ENCODE measurements at regions not wholly inside any gene's neighbourhood (a gene's known extent, or its start where the extent isn't known, plus 50 kb on each side); places are given as distances from the start of the nearest gene placed in this dataset.
"Not testable (repeated sequence)": the region's sequence is repeated elsewhere in the genome, so short reads cannot be mapped to it uniquely, and the experiment has no call there.

GRCh38 chr18:28735731-28736130 lies 558.8 kb upstream of the CDH2 start:
- TF ChIP-seq, protein P1, sequence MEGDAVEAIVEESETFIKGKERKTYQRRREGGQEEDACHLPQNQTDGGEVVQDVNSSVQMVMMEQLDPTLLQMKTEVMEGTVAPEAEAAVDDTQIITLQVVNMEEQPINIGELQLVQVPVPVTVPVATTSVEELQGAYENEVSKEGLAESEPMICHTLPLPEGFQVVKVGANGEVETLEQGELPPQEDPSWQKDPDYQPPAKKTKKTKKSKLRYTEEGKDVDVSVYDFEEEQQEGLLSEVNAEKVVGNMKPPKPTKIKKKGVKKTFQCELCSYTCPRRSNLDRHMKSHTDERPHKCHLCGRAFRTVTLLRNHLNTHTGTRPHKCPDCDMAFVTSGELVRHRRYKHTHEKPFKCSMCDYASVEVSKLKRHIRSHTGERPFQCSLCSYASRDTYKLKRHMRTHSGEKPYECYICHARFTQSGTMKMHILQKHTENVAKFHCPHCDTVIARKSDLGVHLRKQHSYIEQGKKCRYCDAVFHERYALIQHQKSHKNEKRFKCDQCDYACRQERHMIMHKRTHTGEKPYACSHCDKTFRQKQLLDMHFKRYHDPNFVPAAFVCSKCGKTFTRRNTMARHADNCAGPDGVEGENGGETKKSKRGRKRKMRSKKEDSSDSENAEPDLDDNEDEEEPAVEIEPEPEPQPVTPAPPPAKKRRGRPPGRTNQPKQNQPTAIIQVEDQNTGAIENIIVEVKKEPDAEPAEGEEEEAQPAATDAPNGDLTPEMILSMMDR (IDR thresholded peaks at IDR 0.05; ENCODE audit: borderline replicate concordance, extremely low read depth, insufficient read depth): no peak
- Histone ChIP-seq H3K9me3 (ENCODE audit: control insufficient read depth in 2 of 3, insufficient read depth in 1 of 3, low read length in 3 of 3) (no peaks in the 10 kb centered on the region), H3K4me1 (ENCODE audit: control insufficient read depth in 2 of 3, insufficient read depth in 2 of 3, low read depth in 1 of 3, low read length in 3 of 3) (no peaks in the 10 kb centered on the region), H3K36me3 (ENCODE audit: control insufficient read depth in 2 of 3, insufficient read depth in 3 of 3, low read length in 3 of 3) (no peaks in the 10 kb centered on the region), H3K4me3 (ENCODE audit: low read length in 3 of 3) (no peak overlapping the region), H3K27me3 (ENCODE audit: control insufficient read depth, insufficient read depth, low read length) (no peaks in the 10 kb centered on the region), H3K27ac (ENCODE audit: low read depth in 2 of 2, low read length in 2 of 2) (no peak overlapping the region), H3K9ac (ENCODE audit: low read length in 3 of 3) (no peak overlapping the region)
- FAIRE-seq (no peak), DNase-seq (peak in 2 of 5 donors; percentile 2 to 58)
- intact Hi-C loops (cut with DNase I): no loop called here

GRCh38 chr18:28729321-28729720 lies 552.4 kb upstream of the CDH2 start:
- DNase-seq (no peak), FAIRE-seq (no peak)
- TF ChIP-seq, protein P1 (IDR thresholded peaks at IDR 0.05; ENCODE audit: borderline replicate concordance, extremely low read depth, insufficient read depth): no peak
- Histone ChIP-seq H3K27ac (ENCODE audit: low read depth in 2 of 2, low read length in 2 of 2) (no peak overlapping the region), H3K4me1 (ENCODE audit: control insufficient read depth in 2 of 3, insufficient read depth in 2 of 3, low read depth in 1 of 3, low read length in 3 of 3) (no peaks in the 10 kb centered on the region), H3K27me3 (ENCODE audit: control insufficient read depth, insufficient read depth, low read length) (no peaks in the 10 kb centered on the region), H3K4me3 (ENCODE audit: low read length in 3 of 3) (no peak overlapping the region), H3K9me3 (ENCODE audit: control insufficient read depth in 2 of 3, insufficient read depth in 1 of 3, low read length in 3 of 3) (no peaks in the 10 kb centered on the region), H3K36me3 (ENCODE audit: control insufficient read depth in 2 of 3, insufficient read depth in 3 of 3, low read length in 3 of 3) (no peaks in the 10 kb centered on the region), H3K9ac (ENCODE audit: low read length in 3 of 3) (no peak overlapping the region)
- intact Hi-C loops (cut with DNase I): no loop called here

DNA sequence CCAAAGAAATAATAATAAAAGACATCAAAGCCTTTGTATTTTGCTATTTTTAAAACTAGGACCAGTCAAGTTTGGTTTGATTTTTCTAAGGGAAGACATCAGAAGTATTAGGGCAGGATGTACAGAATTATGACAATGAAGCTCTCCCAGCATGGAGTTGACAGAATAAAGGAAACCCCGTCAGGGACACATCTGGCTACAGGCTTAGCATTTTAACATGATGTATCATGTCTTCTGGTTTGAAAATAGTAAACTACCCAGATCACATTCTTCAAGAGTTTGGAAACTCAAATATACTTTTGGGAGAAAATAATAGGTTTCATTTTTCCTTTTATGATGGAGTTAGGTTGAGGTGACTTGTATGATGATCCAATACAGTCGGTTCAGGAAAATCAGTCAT lies 552.0 kb upstream of the CDH2 start:
- TF ChIP-seq, protein P1 (IDR thresholded peaks at IDR 0.05; ENCODE audit: borderline replicate concordance, extremely low read depth, insufficient read depth): no peak
- no peaks in the 10 kb centered on the region for H3K4me1 ChIP-seq (ENCODE audit: control insufficient read depth in 2 of 3, insufficient read depth in 2 of 3, low read depth in 1 of 3, low read length in 3 of 3)
- no peaks in the 10 kb centered on the region for H3K36me3 ChIP-seq (ENCODE audit: control insufficient read depth in 2 of 3, insufficient read depth in 3 of 3, low read length in 3 of 3)
- no peak overlapping the region for H3K4me3 ChIP-seq (ENCODE audit: low read length in 3 of 3)
- intact Hi-C loops (cut with DNase I): no loop called here
- FAIRE-seq (no peak), DNase-seq (no peak)
- no peaks in the 10 kb centered on the region for H3K9me3 ChIP-seq (ENCODE audit: control insufficient read depth in 2 of 3, insufficient read depth in 1 of 3, low read length in 3 of 3)
- H3K9ac ChIP-seq (ENCODE audit: low read length in 3 of 3): no peak overlapping the region
- H3K27me3 ChIP-seq (ENCODE audit: control insufficient read depth, insufficient read depth, low read length): no peaks in the 10 kb centered on the region
- H3K27ac ChIP-seq (ENCODE audit: low read depth in 2 of 2, low read length in 2 of 2): no peak overlapping the region

GRCh38 chr18:28727189-28727588 lies 550.3 kb upstream of the CDH2 start:
- intact Hi-C loops (cut with DNase I); DNase-seq; H3K27me3 ChIP-seq (ENCODE audit: control insufficient read depth, insufficient read depth, low read length); H3K27ac ChIP-seq (ENCODE audit: low read depth in 2 of 2, low read length in 2 of 2); H3K4me1 ChIP-seq (ENCODE audit: control insufficient read depth in 2 of 3, insufficient read depth in 2 of 3, low read depth in 1 of 3, low read length in 3 of 3); H3K36me3 ChIP-seq (ENCODE audit: control insufficient read depth in 2 of 3, insufficient read depth in 3 of 3, low read length in 3 of 3); H3K4me3 ChIP-seq (ENCODE audit: low read length in 3 of 3); H3K9ac ChIP-seq (ENCODE audit: low read length in 3 of 3); H3K9me3 ChIP-seq (ENCODE audit: control insufficient read depth in 2 of 3, insufficient read depth in 1 of 3, low read length in 3 of 3); FAIRE-seq: not testable (repeated sequence)
